ENCODE measurements at regions not wholly inside any gene's neighbourhood (a gene's known extent, or its start where the extent isn't known, plus 50 kb on each side); places are given as distances from the start of the nearest gene placed in this dataset.

- TF ChIP-seq ZNF280C (tag by site-specific recombination; IDR thresholded peaks at IDR 0.05) (no peak), ZFHX2 (tag by site-specific recombination; conservative IDR thresholded peaks at IDR 0.05) (no peak), ZNF362 (tag by site-specific recombination; IDR thresholded peaks at IDR 0.05) (no peak), ZNF660 (tag by site-specific recombination; IDR thresholded peaks at IDR 0.05) (no peak), MZF1 (tag by site-specific recombination; IDR thresholded peaks at IDR 0.05; ENCODE audit: borderline replicate concordance) (no peak), ZNF37A (tag by site-specific recombination; IDR thresholded peaks at IDR 0.05) (no peak), ZFP3 (tag by site-specific recombination; IDR thresholded peaks at IDR 0.05; ENCODE audit: low read depth) (no peak), ZNF366 (tag by site-specific recombination; conservative IDR thresholded peaks at IDR 0.05) (no peak), ZNF670 (tag by site-specific recombination; IDR thresholded peaks at IDR 0.05; ENCODE audit: low read depth) (no peak), GFI1B (tag by site-specific recombination; IDR thresholded peaks at IDR 0.05) (no peak), ZBTB21 (tag by site-specific recombination; IDR thresholded peaks at IDR 0.05) (no peak), ZSCAN18 (tag by site-specific recombination; IDR thresholded peaks at IDR 0.05) (no peak), ZNF521 (tag by site-specific recombination; IDR thresholded peaks at IDR 0.05) (no peak), ZNF639 (tag by site-specific recombination; IDR thresholded peaks at IDR 0.05) (no peak), ZNF239 (tag by site-specific recombination; IDR thresholded peaks at IDR 0.05) (no peak), ZNF341 (tag by site-specific recombination; IDR thresholded peaks at IDR 0.05; ENCODE audit: low read depth) (no peak)
These were observed 104.9 kb downstream of the TEX13C start (continued) for GRCh38 chrX:125424536-125424935.

GRCh38 chrX:125436855-125437254 lies 117.2 kb downstream of the TEX13C start:
- TF ChIP-seq ZNF654 (tag by site-specific recombination; IDR thresholded peaks at IDR 0.05; ENCODE audit: low read depth): 0 out of 2 replicates have a peak, but pooled peaks have one; percentile 24
- no peak for TF ChIP-seq ZNF600 (tag by site-specific recombination; IDR thresholded peaks at IDR 0.05)
- no peak for TF ChIP-seq ZEB2 (tag by site-specific recombination; IDR thresholded peaks at IDR 0.05)
- H3K36me3 ChIP-seq (ENCODE audit: control insufficient read depth in 2 of 2, insufficient read depth in 1 of 2, low read length in 2 of 2): no peaks in the 10 kb centered on the region
- ChIA-PET POLR2A (no interaction called here), CTCF (interaction anchor here (0.7 kb wide), 1 partner anchor 1171 kb away, joined by 3 read pairs; no protein-coding TSS in a partner anchor)
- H3K4me3 ChIP-seq (ENCODE audit: low read depth, low read length): no peak overlapping the region
- no peak overlapping the region for H3K27ac ChIP-seq (ENCODE audit: extremely low read depth, low read depth, low read length)
- no peaks in the 10 kb centered on the region for H3K4me1 ChIP-seq (ENCODE audit: control insufficient read depth, insufficient read depth, low read length)
- no peaks in the 10 kb centered on the region for H3K9me3 ChIP-seq (ENCODE audit: control insufficient read depth, insufficient read depth, low read depth, low read length)
